Loucy (cell line): ENCODE measurements at regions not wholly inside any gene's neighbourhood (a gene's known extent, or its start where the extent isn't known, plus 50 kb on each side); places are given as distances from the start of the nearest gene placed in this dataset.
"Not testable (repeated sequence)": the region's sequence is repeated elsewhere in the genome, so short reads cannot be mapped to it uniquely, and the experiment has no call there.

Experiments
- H2AFZ ChIP-seq: fragments of 200-600 bp; sonication (generic); 2 replicates; pipeline ENCODE4 v1.6.0; 2016; ENCODE audit warnings: antibody characterized with exemption, mild to moderate bottlenecking, low read length, moderate library complexity
- H3F3A ChIP-seq: fragments of 200-600 bp; 2 replicates; pipeline ENCODE4 v1.6.0; 2016; ENCODE audit warnings: antibody characterized with exemption, low read depth, mild to moderate bottlenecking
- H3K27me3 ChIP-seq: fragments of 200-600 bp; sonication (generic); 2 replicates; pipeline ENCODE4 v1.6.1; 2014; ENCODE audit warnings: low read length, mild to moderate bottlenecking; ENCODE audit not compliant: insufficient read depth, poor library complexity, severe bottlenecking
- H3K36me3 ChIP-seq: fragments of 200-600 bp; sonication (generic); 2 replicates; pipeline ENCODE4 v1.6.1; 2016; ENCODE audit warnings: low read length; ENCODE audit not compliant: insufficient read depth
- H3K4me1 ChIP-seq: fragments of 200-600 bp; sonication (generic); 2 replicates; pipeline ENCODE4 v1.5.1; 2014; ENCODE audit warnings: low read length, mild to moderate bottlenecking; ENCODE audit not compliant: insufficient read depth, poor library complexity, severe bottlenecking
- H3K4me2 ChIP-seq: fragments of 200-600 bp; sonication (generic); 2 replicates; pipeline ENCODE4 v1.6.0; 2014; ENCODE audit warnings: antibody characterized with exemption, low read length, low read depth, mild to moderate bottlenecking; ENCODE audit not compliant: poor library complexity, severe bottlenecking
- H3K4me3 ChIP-seq: fragments of 200-600 bp; sonication (generic); 2 replicates; pipeline ENCODE4 v1.5.1; 2014; ENCODE audit warnings: low read length, mild to moderate bottlenecking, mixed read lengths; ENCODE audit not compliant: poor library complexity, severe bottlenecking
- H3K79me2 ChIP-seq: fragments of 200-600 bp; sonication (generic); 2 replicates; pipeline ENCODE4 v1.6.1; 2014; ENCODE audit warnings: low read length; ENCODE audit not compliant: insufficient read depth
- H3K9ac ChIP-seq: fragments of 200-600 bp; sonication (generic); 2 replicates; pipeline ENCODE4 v1.6.0; 2014; ENCODE audit warnings: mild to moderate bottlenecking, low read depth, low read length, moderate library complexity; ENCODE audit not compliant: poor library complexity, severe bottlenecking
- H3K9me2 ChIP-seq: fragments of 200-600 bp; sonication (generic); replicated peaks from 2 replicates; pipeline ENCODE4 v1.6.1; 2016; ENCODE audit warnings: low read depth, low read length, mixed read lengths
- H3K9me3 ChIP-seq: fragments of 200-600 bp; sonication (generic); 2 replicates; pipeline ENCODE4 v1.6.1; 2014; ENCODE audit warnings: mild to moderate bottlenecking, antibody characterized with exemption, low read length, low read depth; ENCODE audit not compliant: insufficient read depth
- H4K20me1 ChIP-seq: fragments of 200-600 bp; sonication (generic); 2 replicates; pipeline ENCODE4 v1.6.0; 2014; ENCODE audit warnings: antibody characterized with exemption, low read length, mild to moderate bottlenecking; ENCODE audit not compliant: insufficient read depth, poor library complexity, severe bottlenecking
- CTCF ChIP-seq: fragments of 200-600 bp; sonication (generic); conservative IDR thresholded peaks from 2 replicates; pipeline ENCODE4 v1.5.1; 2014; ENCODE audit warnings: mild to moderate bottlenecking, antibody characterized with exemption, low read length
- EZH2phosphoT487 ChIP-seq: fragments of 200-600 bp; IDR thresholded peaks from 2 replicates; pipeline ENCODE4 v1.6.1; 2018; ENCODE audit warnings: antibody characterized with exemption, mild to moderate bottlenecking, moderate library complexity, borderline replicate concordance

- TF ChIP-seq CTCF (no peak), EZH2phosphoT487 (no peak)
Observed at GRCh38 chr6:18543051-18543450, 155.9 kb downstream of the RNF144B start.

GRCh38 chr6:18545142-18545541 lies 158.0 kb downstream of the RNF144B start:
- H3K4me3 ChIP-seq, H3K9me3 ChIP-seq, H2AFZ ChIP-seq, H3K9me2 ChIP-seq, H3K79me2 ChIP-seq, H3K36me3 ChIP-seq, H4K20me1 ChIP-seq, H3K9ac ChIP-seq, H3K4me1 ChIP-seq, H3F3A ChIP-seq, H3K27me3 ChIP-seq, H3K4me2 ChIP-seq: not testable (repeated sequence)

More at GRCh38 chr6:18543051-18543450, 155.9 kb downstream of the RNF144B start:
- no peak overlapping the region for H2AFZ ChIP-seq
- no peaks in the 10 kb centered on the region for H4K20me1 ChIP-seq
- H3K36me3 ChIP-seq: no peaks in the 10 kb centered on the region
- H3K9ac ChIP-seq: no peak overlapping the region
- no peaks in the 10 kb centered on the region for H3K79me2 ChIP-seq
- H3K27me3 ChIP-seq: no peaks in the 10 kb centered on the region
- H3K4me3 ChIP-seq: no peak overlapping the region
- H3K9me3 ChIP-seq: no peaks in the 10 kb centered on the region
- H3K9me2 ChIP-seq: no peaks in the 10 kb centered on the region
- no peaks in the 10 kb centered on the region for H3F3A ChIP-seq
- H3K4me1 ChIP-seq: no peaks in the 10 kb centered on the region
- H3K4me2 ChIP-seq: no peak overlapping the region

GRCh38 chr6:18545726-18546125 lies 158.6 kb downstream of the RNF144B start:
- Histone ChIP-seq H3K79me2 (no peaks in the 10 kb centered on the region), H3K4me2 (no peak overlapping the region), H3K4me3 (no peak overlapping the region), H3K9me3 (no peaks in the 10 kb centered on the region), H2AFZ (no peak overlapping the region), H3K9ac (no peak overlapping the region), H3K27me3 (no peaks in the 10 kb centered on the region), H3F3A (no peaks in the 10 kb centered on the region), H3K36me3 (no peaks in the 10 kb centered on the region), H4K20me1 (no peaks in the 10 kb centered on the region), H3K4me1 (no peaks in the 10 kb centered on the region), H3K9me2 (no peaks in the 10 kb centered on the region)
- no peak for TF ChIP-seq CTCF

GRCh38 chr6:18550119-18550518 lies 163.0 kb downstream of the RNF144B start:
- Histone ChIP-seq H3F3A (no peaks in the 10 kb centered on the region), H3K9ac (no peak overlapping the region), H2AFZ (no peak overlapping the region), H4K20me1 (no peaks in the 10 kb centered on the region), H3K4me2 (no peak overlapping the region), H3K4me3 (no peak overlapping the region), H3K4me1 (no peaks in the 10 kb centered on the region), H3K79me2 (no peaks in the 10 kb centered on the region), H3K36me3 (no peaks in the 10 kb centered on the region), H3K27me3 (no peaks in the 10 kb centered on the region), H3K9me2 (no peaks in the 10 kb centered on the region), H3K9me3 (no peaks in the 10 kb centered on the region)
- TF ChIP-seq EZH2phosphoT487 (no peak), CTCF (no peak)
